ENCODE measurements at regions not wholly inside any gene's neighbourhood (a gene's known extent, or its start where the extent isn't known, plus 50 kb on each side); places are given as distances from the start of the nearest gene placed in this dataset.

GRCh38 chr7:16200591-16200990 lies 220.7 kb downstream of the CRPPA start:
- TF ChIP-seq CTCF (IDR thresholded peaks at IDR 0.05) (no peak), POLR2A (IDR thresholded peaks at IDR 0.05) (no peak)

Data from vagina (tissue), 2 donors.